ENCODE measurements at regions not wholly inside any gene's neighbourhood (a gene's known extent, or its start where the extent isn't known, plus 50 kb on each side); places are given as distances from the start of the nearest gene placed in this dataset.

DNA sequence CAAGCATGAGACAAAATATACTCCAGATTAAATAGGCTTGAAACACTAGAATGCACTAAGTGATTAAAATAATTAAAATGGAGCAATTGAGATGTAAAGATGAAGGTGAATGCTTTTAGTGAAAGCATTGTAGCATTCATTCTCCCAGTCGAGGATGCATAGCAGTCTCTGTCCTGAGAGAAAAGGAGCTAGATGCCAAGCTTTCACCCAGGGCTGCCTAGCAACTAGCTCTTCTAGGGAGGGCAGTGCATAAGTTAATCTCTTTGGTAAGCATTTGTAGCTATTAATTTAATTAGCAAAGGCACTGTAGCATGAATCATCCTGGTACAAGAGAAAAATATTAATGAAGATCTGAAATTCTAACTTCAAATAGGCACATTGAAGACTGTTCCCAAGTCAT lies 1014.8 kb downstream of the C4orf33 start:
- no peak overlapping the region for H3K4me3 ChIP-seq (ENCODE audit: low read depth in 1 of 2, low read length in 2 of 2)
- no peaks in the 10 kb centered on the region for H3K36me3 ChIP-seq (ENCODE audit: insufficient read depth, low read length)
- no peak overlapping the region for H3K4me2 ChIP-seq (ENCODE audit: insufficient read depth, low read length)
- no peak overlapping the region for H2AFZ ChIP-seq (ENCODE audit: low read depth, low read length)
- no peaks in the 10 kb centered on the region for H4K20me1 ChIP-seq (ENCODE audit: insufficient read depth, low read length)
- no peaks in the 10 kb centered on the region for H3K4me1 ChIP-seq (ENCODE audit: insufficient read depth, low read length)
- ATAC-seq (ENCODE audit: insufficient read depth, low read depth) (no peak), DNase-seq (no peak)
- H3K9me3 ChIP-seq (ENCODE audit: insufficient read depth, low read length, severe bottlenecking): no peaks in the 10 kb centered on the region
- H3K79me2 ChIP-seq (ENCODE audit: insufficient read depth, low read length): no peaks in the 10 kb centered on the region
- H3K9ac ChIP-seq (ENCODE audit: low read depth, low read length): no peak overlapping the region
- no peaks in the 10 kb centered on the region for H3K27me3 ChIP-seq (ENCODE audit: insufficient read depth, low read length, poor library complexity)
- no peak overlapping the region for H3K27ac ChIP-seq (ENCODE audit: low read length)
- TF ChIP-seq, protein P1, sequence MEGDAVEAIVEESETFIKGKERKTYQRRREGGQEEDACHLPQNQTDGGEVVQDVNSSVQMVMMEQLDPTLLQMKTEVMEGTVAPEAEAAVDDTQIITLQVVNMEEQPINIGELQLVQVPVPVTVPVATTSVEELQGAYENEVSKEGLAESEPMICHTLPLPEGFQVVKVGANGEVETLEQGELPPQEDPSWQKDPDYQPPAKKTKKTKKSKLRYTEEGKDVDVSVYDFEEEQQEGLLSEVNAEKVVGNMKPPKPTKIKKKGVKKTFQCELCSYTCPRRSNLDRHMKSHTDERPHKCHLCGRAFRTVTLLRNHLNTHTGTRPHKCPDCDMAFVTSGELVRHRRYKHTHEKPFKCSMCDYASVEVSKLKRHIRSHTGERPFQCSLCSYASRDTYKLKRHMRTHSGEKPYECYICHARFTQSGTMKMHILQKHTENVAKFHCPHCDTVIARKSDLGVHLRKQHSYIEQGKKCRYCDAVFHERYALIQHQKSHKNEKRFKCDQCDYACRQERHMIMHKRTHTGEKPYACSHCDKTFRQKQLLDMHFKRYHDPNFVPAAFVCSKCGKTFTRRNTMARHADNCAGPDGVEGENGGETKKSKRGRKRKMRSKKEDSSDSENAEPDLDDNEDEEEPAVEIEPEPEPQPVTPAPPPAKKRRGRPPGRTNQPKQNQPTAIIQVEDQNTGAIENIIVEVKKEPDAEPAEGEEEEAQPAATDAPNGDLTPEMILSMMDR (IDR thresholded peaks at IDR 0.05; ENCODE audit: borderline replicate concordance, extremely low read depth, low read length, poor library complexity, severe bottlenecking): no peak
- no peak for TF ChIP-seq EZH2 (IDR thresholded peaks at IDR 0.05; ENCODE audit: borderline replicate concordance, low read depth, low read length, severe bottlenecking)

DNA sequence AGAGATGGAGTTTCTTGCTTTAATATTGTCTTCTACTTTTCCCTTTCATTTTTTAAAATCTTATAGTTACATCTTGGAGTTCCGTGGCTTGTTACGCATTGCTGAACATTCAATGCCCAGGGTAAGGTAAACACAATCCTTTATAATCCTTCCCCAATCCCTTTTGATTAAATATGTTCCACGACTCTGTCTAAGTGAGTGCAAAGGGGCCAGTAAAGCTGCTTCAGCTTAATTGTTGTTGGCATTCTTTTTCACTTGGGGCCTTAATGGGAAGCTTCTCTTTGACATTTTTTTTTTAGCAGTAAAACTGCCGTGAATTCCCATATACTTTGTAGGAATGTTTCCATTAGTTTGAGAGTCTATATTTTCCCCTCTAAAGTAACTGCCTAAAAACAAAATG lies 1028.1 kb downstream of the C4orf33 start:
- no peak for ATAC-seq (ENCODE audit: insufficient read depth, low read depth)
- Histone ChIP-seq H4K20me1 (ENCODE audit: insufficient read depth, low read length) (no peaks in the 10 kb centered on the region), H3K4me3 (ENCODE audit: low read depth in 1 of 2, low read length in 2 of 2) (no peak overlapping the region), H3K27ac (ENCODE audit: low read length) (no peak overlapping the region), H3K79me2 (ENCODE audit: insufficient read depth, low read length) (no peaks in the 10 kb centered on the region), H3K36me3 (ENCODE audit: insufficient read depth, low read length) (no peaks in the 10 kb centered on the region), H2AFZ (ENCODE audit: low read depth, low read length) (0 out of 2 replicates have a peak overlapping the region, but pooled peaks have one; percentile 10), H3K27me3 (ENCODE audit: insufficient read depth, low read length, poor library complexity) (no peaks in the 10 kb centered on the region), H3K4me2 (ENCODE audit: insufficient read depth, low read length) (no peak overlapping the region), H3K4me1 (ENCODE audit: insufficient read depth, low read length) (no peaks in the 10 kb centered on the region), H3K9me3 (ENCODE audit: insufficient read depth, low read length, severe bottlenecking) (no peaks in the 10 kb centered on the region), H3K9ac (ENCODE audit: low read depth, low read length) (no peak overlapping the region)
- no peak for DNase-seq
- TF ChIP-seq, protein P1 (IDR thresholded peaks at IDR 0.05; ENCODE audit: borderline replicate concordance, extremely low read depth, low read length, poor library complexity, severe bottlenecking): no peak
- no peak for TF ChIP-seq EZH2 (IDR thresholded peaks at IDR 0.05; ENCODE audit: borderline replicate concordance, low read depth, low read length, severe bottlenecking)

DNA sequence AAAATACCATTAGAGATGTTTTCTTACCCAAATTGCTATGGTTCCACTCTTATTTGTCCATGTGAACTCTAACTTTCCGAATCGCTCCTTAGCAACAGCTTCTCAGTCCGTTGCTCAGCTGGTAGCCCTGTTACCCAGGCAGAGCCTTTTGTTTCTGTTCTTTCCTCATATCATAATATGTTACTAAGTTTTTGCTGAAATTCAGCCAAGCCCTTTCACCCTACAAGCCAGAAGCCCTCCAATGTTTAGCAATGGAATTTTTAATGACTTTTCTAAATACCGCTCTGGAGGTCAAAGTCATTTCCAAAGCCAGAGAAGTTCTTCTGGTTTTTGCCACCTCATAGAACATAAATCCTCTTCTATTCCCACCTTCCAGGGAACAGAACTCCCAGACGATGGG lies 1029.5 kb downstream of the C4orf33 start:
- H3K4me2 ChIP-seq (ENCODE audit: insufficient read depth, low read length): no peak overlapping the region
- no peaks in the 10 kb centered on the region for H3K27me3 ChIP-seq (ENCODE audit: insufficient read depth, low read length, poor library complexity)
- ATAC-seq (ENCODE audit: insufficient read depth, low read depth) (no peak), DNase-seq (no peak)
- H3K79me2 ChIP-seq (ENCODE audit: insufficient read depth, low read length): no peaks in the 10 kb centered on the region
- H2AFZ ChIP-seq (ENCODE audit: low read depth, low read length): no peak overlapping the region; the same call in 1 of the 2 replicates
- H3K9me3 ChIP-seq (ENCODE audit: insufficient read depth, low read length, severe bottlenecking): no peaks in the 10 kb centered on the region
- no peak overlapping the region for H3K9ac ChIP-seq (ENCODE audit: low read depth, low read length)
- no peak overlapping the region for H3K27ac ChIP-seq (ENCODE audit: low read length)
- H3K4me1 ChIP-seq (ENCODE audit: insufficient read depth, low read length): no peaks in the 10 kb centered on the region
- H4K20me1 ChIP-seq (ENCODE audit: insufficient read depth, low read length): no peaks in the 10 kb centered on the region
- TF ChIP-seq, protein P1 (IDR thresholded peaks at IDR 0.05; ENCODE audit: borderline replicate concordance, extremely low read depth, low read length, poor library complexity, severe bottlenecking): no peak
- TF ChIP-seq EZH2 (IDR thresholded peaks at IDR 0.05; ENCODE audit: borderline replicate concordance, low read depth, low read length, severe bottlenecking): no peak
- no peaks in the 10 kb centered on the region for H3K36me3 ChIP-seq (ENCODE audit: insufficient read depth, low read length)
- H3K4me3 ChIP-seq (ENCODE audit: low read depth in 1 of 2, low read length in 2 of 2): no peak overlapping the region

DNA sequence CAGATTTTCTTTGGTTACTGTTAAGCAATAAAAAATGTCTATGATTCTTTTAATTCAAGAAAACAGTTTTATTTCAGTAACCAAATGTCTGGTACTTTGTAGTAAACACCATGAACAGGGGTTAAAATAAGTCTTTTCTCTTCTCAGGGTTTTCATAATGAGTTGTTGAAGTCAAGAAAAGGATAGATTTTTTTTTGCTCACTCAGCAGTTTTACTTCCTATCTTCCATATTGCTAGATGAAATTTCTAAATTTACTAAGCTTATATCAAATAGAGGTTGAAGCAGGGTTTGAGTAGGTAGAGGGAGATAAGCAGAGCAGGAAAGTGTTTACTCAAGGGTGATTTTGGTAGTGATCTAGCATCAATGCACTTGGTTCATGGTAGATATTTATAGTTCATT lies 1031.3 kb downstream of the C4orf33 start:
- no peak for DNase-seq
- no peak for ATAC-seq (ENCODE audit: insufficient read depth, low read depth)
- H3K27ac ChIP-seq (ENCODE audit: low read length): no peak overlapping the region
- H3K79me2 ChIP-seq (ENCODE audit: insufficient read depth, low read length): no peaks in the 10 kb centered on the region
- H3K27me3 ChIP-seq (ENCODE audit: insufficient read depth, low read length, poor library complexity): no peaks in the 10 kb centered on the region
- no peaks in the 10 kb centered on the region for H3K4me1 ChIP-seq (ENCODE audit: insufficient read depth, low read length)
- no peak overlapping the region for H3K4me3 ChIP-seq (ENCODE audit: low read depth in 1 of 2, low read length in 2 of 2)
- H3K9me3 ChIP-seq (ENCODE audit: insufficient read depth, low read length, severe bottlenecking): no peaks in the 10 kb centered on the region
- no peaks in the 10 kb centered on the region for H4K20me1 ChIP-seq (ENCODE audit: insufficient read depth, low read length)
- H3K36me3 ChIP-seq (ENCODE audit: insufficient read depth, low read length): no peaks in the 10 kb centered on the region
- no peak overlapping the region for H3K9ac ChIP-seq (ENCODE audit: low read depth, low read length)
- TF ChIP-seq, protein P1 (IDR thresholded peaks at IDR 0.05; ENCODE audit: borderline replicate concordance, extremely low read depth, low read length, poor library complexity, severe bottlenecking): no peak
- TF ChIP-seq EZH2 (IDR thresholded peaks at IDR 0.05; ENCODE audit: borderline replicate concordance, low read depth, low read length, severe bottlenecking): no peak
- H3K4me2 ChIP-seq (ENCODE audit: insufficient read depth, low read length): no peak overlapping the region
- no peak overlapping the region; the same call in 1 of the 2 replicates for H2AFZ ChIP-seq (ENCODE audit: low read depth, low read length)

Measured in DND-41 (cell line).